ENCODE measurements at regions not wholly inside any gene's neighbourhood (a gene's known extent, or its start where the extent isn't known, plus 50 kb on each side); places are given as distances from the start of the nearest gene placed in this dataset.

GRCh38 chr3:105923140-105923539, 54.3 kb upstream of the CBLB start:
- DNase-seq: no peak

DNA sequence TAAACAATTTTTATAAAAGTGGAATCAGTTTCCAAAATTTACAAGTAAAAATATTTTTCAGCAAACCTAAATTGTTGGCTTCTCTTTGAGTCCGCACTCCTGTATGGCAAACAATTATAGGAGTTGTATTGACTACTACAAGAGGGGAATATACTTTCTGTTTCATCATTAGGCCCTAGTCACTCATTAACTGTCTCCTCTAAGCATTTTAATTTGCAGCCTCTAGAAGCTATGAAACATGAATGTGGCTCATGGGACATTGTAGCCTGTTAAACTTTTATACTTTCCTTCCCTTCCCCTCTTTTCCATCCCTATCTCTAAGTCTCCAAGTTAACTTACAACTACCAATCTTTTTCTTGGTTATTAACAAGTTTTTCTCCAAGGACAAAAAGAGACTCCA, 58.9 kb upstream of the CBLB start:
- no peak for DNase-seq

- no peak for DNase-seq
Observed at GRCh38 chr3:105930733-105931132, 61.9 kb upstream of the CBLB start.

DNA sequence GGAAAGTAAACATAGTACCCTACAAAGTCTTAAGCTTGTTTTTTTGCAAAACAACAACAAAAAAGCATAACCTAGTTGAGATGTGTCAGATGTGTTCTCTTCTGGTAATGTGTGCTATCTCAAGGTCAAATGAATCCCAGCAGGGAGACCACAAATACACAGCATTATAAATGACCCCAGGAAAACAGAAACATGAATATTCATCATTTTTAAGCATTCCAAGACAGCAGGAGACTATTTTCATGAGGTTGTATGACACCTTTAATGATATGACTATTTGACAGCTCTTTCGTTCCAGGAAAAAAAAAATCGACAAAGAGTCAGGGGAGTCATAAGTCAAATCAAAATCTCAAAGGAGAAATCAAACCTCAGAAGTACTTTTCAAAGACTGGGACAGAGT, 62.7 kb upstream of the CBLB start:
- no peak for DNase-seq

GRCh38 chr3:105933871-105934270, 65.1 kb upstream of the CBLB start:
- DNase-seq: no peak

DNA sequence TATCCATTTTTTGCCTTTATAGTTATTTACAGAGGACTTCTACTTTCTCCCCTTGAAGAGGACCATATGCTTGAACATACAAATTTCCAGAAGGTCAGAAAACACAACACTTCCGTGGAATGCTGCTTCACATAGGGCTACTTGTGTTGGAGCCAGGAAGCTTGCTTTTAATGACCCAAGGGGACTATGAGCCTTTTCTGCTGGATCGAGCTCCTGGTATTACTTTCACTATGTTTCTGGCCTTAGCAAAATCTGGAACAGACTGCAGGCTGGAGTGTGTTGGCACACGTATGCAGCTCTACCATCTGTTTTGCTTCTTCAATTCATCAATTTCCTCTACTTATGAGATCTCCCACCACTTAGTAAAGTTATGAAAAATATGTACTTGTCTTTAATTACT, 69.3 kb upstream of the CBLB start:
- DNase-seq: no peak

DNA sequence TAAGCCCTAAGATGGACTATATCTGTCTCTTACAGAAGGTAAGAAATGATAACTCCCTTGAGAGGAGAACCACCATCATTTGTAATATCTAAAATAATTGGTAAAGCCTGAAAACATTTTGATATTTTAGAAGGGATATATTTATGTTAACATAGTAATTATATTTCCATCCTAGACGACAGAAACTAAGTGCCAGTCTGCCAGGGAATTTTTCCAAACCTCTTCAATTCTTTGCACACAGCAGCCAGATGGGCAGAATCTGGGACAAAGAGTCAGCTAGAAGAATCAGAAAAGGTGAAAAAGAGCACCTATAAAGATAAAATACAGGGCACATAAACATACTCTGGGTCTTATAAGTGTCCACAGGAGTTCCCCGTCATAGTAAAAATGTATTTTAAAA, 70.0 kb upstream of the CBLB start:
- DNase-seq: no peak

DNA sequence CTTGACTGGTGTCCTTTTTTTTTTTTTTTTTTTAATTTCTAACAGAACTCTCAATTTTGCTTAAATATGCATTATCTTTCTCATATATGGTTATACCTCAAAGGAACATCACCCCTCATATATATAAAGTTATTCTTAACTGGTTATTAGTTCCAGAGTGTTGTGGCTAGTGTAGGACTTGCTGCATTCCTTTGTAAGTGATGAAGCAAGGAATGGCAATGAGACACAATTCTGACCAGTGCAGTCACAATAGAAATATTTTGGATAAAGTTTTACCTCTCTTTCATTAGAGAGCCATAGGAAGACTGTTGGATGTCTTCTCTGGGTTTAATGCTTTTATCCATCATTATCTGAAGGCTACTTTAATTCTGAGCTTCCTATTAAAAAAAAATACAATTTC, 75.5 kb upstream of the CBLB start:
- no peak for DNase-seq

DNA sequence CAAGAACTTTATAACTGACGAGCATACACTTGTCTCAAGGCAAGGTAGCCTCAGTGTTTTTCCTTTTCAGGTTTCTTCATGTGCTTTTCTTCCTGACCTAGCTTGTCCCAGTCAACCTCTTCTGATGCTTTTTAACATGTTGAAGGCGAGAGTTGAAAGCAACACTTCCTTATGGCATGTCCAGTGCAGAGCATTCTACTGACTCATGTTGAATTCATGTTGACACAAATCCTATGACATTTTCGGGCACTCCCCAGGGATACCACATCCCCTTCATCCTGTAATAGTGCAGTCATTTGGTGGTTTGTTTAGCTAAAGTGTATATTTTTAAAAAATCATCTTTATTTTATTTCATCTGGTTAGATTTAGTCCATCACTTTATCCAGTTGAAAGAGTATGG, 75.9 kb upstream of the CBLB start:
- no peak for DNase-seq

- no peak for DNase-seq
Observed at GRCh38 chr3:105948101-105948500, 79.3 kb upstream of the CBLB start.

GRCh38 chr3:105950881-105951600, 82.2 kb upstream of the CBLB start:
- no peak for DNase-seq

GRCh38 chr3:105953831-105954230, 85.0 kb upstream of the CBLB start:
- no peak for DNase-seq

DNA sequence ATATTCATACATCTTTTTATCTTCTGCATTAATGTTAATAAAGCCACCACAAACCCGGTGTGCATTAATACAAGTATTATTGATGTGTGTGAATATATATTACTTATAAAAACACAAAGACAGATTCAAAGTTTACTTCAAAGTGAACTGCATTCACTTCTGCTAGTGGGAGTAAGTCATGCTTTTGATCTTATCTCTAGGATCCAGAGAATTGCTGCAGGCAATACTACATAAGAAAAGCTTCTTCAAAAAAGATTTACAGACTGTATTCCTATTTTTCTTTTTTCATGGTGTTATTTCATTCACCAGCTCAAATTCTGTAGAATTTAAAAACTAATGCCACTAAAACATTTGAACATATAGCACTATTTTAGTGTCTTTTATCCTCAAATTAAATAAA, 87.5 kb upstream of the CBLB start:
- no peak for DNase-seq

DNA sequence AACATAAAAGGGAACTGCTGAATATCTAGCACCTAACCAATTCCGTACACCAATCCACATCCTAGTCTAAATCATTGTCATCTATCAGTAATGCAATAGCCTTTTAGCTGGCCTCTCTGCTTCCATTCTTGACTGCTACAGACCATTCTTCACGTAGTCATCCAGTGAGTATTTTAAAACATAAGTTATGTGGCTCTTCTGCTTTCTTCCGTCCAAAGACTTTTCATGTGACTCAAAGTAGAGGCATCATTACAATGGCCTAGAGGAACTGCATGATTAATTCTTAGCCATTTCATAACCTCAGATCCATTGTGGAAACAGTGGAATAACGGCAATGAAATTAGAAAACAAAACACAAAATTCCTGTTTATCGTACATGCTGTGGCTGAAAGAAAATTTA, 88.9 kb upstream of the CBLB start:
- no peak for DNase-seq

- no peak for DNase-seq
Observed at GRCh38 chr3:105958237-105959000, 89.6 kb upstream of the CBLB start.

DNA sequence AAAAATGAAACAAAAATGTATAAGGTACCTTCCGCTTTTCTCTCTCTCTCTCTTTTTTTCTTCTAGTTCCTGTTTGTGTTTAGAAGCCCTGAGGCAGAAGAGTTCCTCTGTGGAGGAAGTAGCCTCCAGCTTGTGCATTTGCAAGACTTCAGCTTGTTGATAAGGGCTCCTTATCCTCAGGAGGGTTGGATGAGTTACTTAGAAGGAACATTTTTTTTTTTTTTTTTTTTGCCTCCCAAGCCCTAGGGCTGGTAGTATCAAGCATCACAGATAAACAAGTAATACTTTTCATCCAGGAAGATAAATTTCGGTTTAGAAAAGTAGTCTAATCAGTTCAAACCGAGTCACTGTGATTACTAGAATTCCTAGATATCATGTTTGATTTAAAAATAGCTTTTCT, 91.0 kb upstream of the CBLB start:
- DNase-seq: no peak

DNA sequence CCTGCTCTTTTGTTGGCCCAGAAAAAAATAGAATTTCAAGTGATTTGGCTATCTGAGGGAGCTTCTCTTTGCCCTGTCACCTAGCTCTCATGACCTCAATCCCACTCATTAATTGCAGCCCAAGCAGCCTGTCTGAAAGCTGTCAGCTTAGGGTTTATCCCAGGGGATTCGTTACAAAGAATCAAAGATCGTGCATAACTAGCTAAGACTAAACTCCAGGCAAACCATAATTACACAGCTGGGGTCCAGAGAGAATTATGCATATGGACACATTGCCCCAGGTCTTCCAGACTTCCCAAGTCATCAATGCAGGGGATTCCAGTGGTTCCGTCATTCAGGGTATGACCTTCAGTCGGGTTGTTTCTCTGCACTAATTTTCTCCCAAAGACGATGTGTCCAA, 91.6 kb upstream of the CBLB start:
- no peak for DNase-seq

DNA sequence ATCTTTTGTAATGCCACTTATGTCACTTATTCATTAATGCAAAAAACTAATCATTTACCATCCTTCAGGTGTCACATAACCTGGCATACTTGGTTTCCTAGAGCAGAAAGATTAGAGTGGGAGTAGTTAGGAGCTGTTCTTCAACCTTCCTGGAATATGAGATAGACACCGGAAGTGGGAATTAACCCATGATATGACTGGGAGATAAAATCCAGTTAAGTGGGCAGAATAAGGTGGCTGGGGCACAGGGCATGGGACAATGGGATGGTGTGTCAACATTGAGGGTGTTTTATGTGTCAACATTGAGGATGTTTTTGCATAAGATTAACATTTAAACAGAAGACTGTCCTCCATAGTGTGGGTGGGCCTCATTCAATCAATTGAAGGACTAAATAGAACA, 94.3 kb upstream of the CBLB start:
- no peak for DNase-seq

DNA sequence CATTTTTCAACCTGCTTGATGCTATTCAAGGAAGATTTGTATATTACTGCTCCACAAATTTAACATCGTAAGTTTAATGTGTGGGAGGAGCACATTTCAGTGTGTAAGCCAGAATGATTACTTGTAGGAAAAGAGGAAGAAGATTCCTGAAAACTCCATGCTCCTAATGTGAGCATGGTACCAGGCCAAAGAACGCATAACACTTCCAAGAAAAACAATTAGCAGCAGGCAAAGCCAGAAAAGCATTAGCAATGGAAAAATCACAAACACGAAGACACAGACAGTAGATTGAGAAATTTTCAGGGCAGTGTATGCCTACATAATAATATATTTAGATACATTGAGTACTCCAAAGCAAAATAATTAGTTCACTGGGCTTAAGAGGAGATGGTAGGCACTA, 96.6 kb upstream of the CBLB start:
- no peak for DNase-seq

- no peak for DNase-seq
Observed at GRCh38 chr3:105967117-105967516, 98.3 kb upstream of the CBLB start.

DNA sequence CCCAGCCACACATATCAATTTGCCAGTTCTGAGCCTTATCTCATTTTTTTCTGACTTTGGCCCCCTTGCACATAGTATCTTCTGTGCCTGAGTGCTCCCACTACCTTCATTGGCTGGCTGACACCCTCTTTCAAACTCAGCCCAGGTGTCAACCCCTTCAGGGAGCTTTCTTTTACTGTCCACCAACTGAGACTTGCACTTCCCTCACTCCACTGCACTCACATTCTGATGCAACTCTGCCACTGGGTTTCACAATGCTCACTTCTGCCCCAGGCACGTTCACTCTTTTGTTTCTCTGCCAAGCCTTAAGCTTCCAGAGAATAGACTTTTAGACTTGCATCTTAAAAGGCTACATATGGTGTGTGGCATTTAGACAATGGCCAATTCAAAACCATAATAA, 101.5 kb upstream of the CBLB start:
- no peak for DNase-seq

GRCh38 chr3:105972069-105972468, 103.3 kb upstream of the CBLB start:
- DNase-seq: no peak

DNA sequence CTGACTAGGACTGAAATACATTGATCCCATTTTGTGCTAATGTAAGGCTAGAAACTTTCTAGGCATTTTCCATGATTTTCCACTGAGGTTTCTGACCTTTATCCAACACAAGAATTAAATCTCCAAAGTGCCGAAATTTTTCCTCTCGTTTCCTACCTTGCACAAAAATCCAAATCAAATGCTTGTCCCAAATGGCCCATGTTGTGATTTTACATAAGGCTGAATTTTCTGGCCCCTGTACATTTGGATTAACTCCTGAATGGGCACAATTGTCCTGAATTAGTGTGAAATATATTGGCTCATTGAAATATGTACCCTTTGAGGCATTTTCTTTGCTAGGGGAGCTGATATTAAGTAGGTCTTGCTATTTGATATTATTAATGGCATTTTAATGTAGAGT, 105.6 kb upstream of the CBLB start:
- DNase-seq: no peak

DNA sequence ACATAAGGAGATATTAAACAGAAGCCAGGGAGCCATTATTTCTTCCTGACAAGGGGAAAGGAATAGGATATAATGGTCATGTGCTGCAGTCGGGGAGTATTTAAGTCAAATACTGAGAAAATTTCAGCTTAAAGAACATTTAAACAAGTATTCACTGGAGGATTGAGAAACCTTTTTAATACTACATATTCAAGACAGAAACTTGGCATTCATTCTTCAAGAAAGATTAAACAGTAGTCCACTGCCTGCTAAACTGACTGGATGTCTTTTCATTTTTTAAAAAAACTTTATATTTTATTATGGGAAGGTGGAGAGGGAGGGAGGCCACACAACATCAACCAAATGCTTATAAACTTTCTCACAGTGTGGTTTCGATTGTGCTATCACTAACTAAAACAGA, 107.4 kb upstream of the CBLB start:
- DNase-seq: no peak

GRCh38 chr3:105979961-105980360, 111.1 kb upstream of the CBLB start:
- no peak for DNase-seq
